Activated effector memory CD4-positive, alpha-beta T cell treated with anti-CD3 and anti-CD28 coated beads, Interleukin-2, amount 50 U/mL, for 16 hours (primary cell): ENCODE measurements at regions not wholly inside any gene's neighbourhood (a gene's known extent, or its start where the extent isn't known, plus 50 kb on each side); places are given as distances from the start of the nearest gene placed in this dataset.

Experiments
- DNase-seq: peaks from one replicate; pipeline ENCODE4 v3.0.0-alpha.2; 2020

GRCh38 chr13:58051807-58052375 lies 420.3 kb downstream of the PCDH17 start:
- no peak for DNase-seq

GRCh38 chr13:58056426-58056825 lies 424.9 kb downstream of the PCDH17 start:
- DNase-seq = no peak

- no peak for DNase-seq
Observed at GRCh38 chr13:58059624-58060023, 428.1 kb downstream of the PCDH17 start.

- DNase-seq = no peak
Observed at GRCh38 chr13:58080806-58081205, 449.3 kb downstream of the PCDH17 start.

GRCh38 chr13:58081301-58081820 lies 449.8 kb downstream of the PCDH17 start:
- no peak for DNase-seq

GRCh38 chr13:58083064-58083463 lies 451.5 kb downstream of the PCDH17 start:
- no peak for DNase-seq

GRCh38 chr13:58085274-58085673 lies 453.7 kb downstream of the PCDH17 start:
- DNase-seq = no peak

GRCh38 chr13:58085819-58086218 lies 454.3 kb downstream of the PCDH17 start:
- no peak for DNase-seq

- no peak for DNase-seq
Observed at GRCh38 chr13:58087566-58087965, 456.0 kb downstream of the PCDH17 start.

GRCh38 chr13:58093394-58093793 lies 461.9 kb downstream of the PCDH17 start:
- DNase-seq = no peak

- no peak for DNase-seq
Observed at GRCh38 chr13:58097831-58098230, 466.3 kb downstream of the PCDH17 start.

- no peak for DNase-seq
Observed at GRCh38 chr13:58119351-58119750, 487.8 kb downstream of the PCDH17 start.

GRCh38 chr13:58119804-58120203 lies 488.3 kb downstream of the PCDH17 start:
- no peak for DNase-seq

- no peak for DNase-seq
Observed at GRCh38 chr13:58126496-58126895, 495.0 kb downstream of the PCDH17 start.

- DNase-seq = no peak
Observed at GRCh38 chr13:58134012-58134411, 502.5 kb downstream of the PCDH17 start.

- DNase-seq = no peak
Observed at GRCh38 chr13:58134525-58134924, 503.0 kb downstream of the PCDH17 start.

GRCh38 chr13:58142952-58143351 lies 511.4 kb downstream of the PCDH17 start:
- no peak for DNase-seq

GRCh38 chr13:58144616-58145015 lies 513.1 kb downstream of the PCDH17 start:
- no peak for DNase-seq

- no peak for DNase-seq
Observed at GRCh38 chr13:58151452-58151851, 519.9 kb downstream of the PCDH17 start.

- DNase-seq = no peak
Observed at GRCh38 chr13:58160980-58161379, 529.4 kb downstream of the PCDH17 start.

GRCh38 chr13:58165617-58166016 lies 534.1 kb downstream of the PCDH17 start:
- DNase-seq = no peak

- no peak for DNase-seq
Observed at GRCh38 chr13:58181111-58181510, 549.6 kb downstream of the PCDH17 start.

GRCh38 chr13:58187881-58188280 lies 556.3 kb downstream of the PCDH17 start:
- no peak for DNase-seq

GRCh38 chr13:58190577-58190976 lies 559.0 kb downstream of the PCDH17 start:
- no peak for DNase-seq

GRCh38 chr13:58191754-58192153 lies 560.2 kb downstream of the PCDH17 start:
- DNase-seq = no peak
